ENCODE measurements at regions not wholly inside any gene's neighbourhood (a gene's known extent, or its start where the extent isn't known, plus 50 kb on each side); places are given as distances from the start of the nearest gene placed in this dataset.

DNA sequence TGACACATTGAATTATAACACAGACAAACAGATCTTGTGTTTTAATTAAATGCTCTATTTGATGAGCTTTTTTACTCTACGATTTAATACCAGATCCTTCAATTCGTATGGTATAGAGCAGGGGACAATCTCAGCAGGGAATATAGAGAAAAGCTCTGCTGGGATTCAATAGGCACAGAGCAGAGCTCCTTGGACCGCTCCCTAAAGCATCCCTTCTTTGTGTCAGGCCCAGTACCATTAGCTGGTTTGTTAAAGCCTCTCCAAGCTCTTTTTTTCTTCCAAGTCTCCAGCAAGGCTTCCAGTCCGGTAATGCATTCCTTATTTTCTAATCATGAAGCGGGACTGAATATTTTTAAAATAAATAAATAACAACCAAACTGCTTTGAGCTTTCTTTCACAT lies 466.0 kb downstream of the NR4A2 start:
- in situ Hi-C loops (cut with HindIII; ENCODE audit: low pct_ligation_motif_present, low pct_unique_long_range_greater_than_20kb, low sequenced_read_pairs), result no loop called here
- no peak for DNase-seq

DNA sequence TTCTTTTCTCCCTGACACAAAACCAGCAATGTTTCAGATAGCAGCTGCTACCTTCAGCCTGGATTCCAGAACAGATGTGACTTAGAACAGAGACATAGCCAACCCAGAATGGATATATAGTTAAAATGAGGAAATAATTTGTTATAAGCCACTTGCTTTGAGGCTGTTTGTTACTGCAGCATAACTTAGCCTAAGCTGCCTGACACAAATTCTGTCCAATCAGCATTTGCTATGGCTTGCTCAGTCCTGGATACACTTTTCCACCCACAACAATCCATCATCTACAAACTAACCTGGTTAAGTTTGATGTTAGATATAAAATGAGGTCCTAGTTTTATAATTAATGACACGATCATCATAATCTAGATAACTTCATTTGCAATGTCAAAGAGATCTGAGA lies 480.4 kb downstream of the NR4A2 start:
- DNase-seq, result no peak
- in situ Hi-C loops (cut with HindIII; ENCODE audit: low pct_ligation_motif_present, low pct_unique_long_range_greater_than_20kb, low sequenced_read_pairs), result no loop called here

DNA sequence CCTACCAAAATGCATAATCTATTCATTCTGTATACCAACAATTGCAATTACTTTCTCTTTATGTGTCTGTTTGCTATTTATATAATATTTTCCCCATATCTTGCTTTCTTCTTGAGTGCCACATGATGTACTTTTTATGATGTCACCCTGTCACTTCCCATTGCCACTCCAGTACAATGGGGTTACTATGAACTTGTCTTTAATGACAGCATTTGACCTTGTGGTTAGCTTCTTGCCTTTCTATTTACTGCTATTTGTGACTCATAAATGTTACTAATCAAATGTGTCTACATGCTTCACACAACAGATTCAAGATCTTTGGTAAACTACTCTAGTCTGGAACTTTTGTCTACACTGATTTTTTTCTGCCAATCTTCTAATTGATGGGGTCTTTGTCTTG lies 486.3 kb downstream of the NR4A2 start:
- DNase-seq, result no peak
- in situ Hi-C loops (cut with HindIII; ENCODE audit: low pct_ligation_motif_present, low pct_unique_long_range_greater_than_20kb, low sequenced_read_pairs), result loop anchor here (25.0 kb wide), 1 partner anchor 459 kb away; no protein-coding TSS in a partner anchor

DNA sequence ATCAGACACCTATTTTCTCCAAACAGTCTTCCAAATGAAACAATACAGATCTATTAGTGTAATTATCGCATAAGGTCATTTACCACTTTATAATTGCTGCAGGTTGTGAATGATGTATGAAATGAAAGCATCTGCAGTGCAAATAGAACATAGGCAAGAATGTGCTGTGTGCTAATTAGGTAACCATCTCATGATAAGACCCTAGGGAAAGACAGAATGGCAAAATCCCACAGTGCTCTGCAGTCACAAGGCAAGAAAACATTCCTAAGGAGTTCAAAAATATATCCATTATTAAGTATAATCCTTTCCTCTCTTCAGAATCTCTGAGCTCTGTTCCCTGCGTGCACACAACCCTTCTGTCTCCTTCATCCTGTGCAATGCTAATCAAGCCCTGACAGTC lies 488.1 kb downstream of the NR4A2 start:
- in situ Hi-C loops (cut with HindIII; ENCODE audit: low pct_ligation_motif_present, low pct_unique_long_range_greater_than_20kb, low sequenced_read_pairs), result loop anchor here (25.0 kb wide), 1 partner anchor 457 kb away; no protein-coding TSS in a partner anchor
- DNase-seq, result no peak

DNA sequence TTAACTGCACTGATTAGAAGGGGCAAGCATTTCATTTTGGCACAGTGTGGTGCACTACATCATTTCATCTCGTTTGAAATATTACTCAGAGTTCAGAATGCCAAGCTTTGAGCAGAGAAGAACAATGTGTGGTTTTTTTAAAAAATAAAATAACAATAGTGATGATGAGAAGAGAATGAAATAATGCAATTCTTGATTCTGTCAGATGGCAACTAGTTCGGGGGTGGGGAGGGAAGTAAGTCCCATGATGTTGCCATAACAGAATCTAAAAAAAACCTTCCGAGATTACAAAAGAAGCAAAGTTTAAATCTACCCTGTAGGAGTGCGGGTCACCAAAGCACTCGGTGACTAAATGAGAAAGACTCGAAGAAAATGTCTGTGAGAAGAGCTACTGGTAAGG lies 490.4 kb downstream of the NR4A2 start:
- in situ Hi-C loops (cut with HindIII; ENCODE audit: low pct_ligation_motif_present, low pct_unique_long_range_greater_than_20kb, low sequenced_read_pairs), result loop anchor here (25.0 kb wide), 1 partner anchor 455 kb away; no protein-coding TSS in a partner anchor
- no peak for DNase-seq

DNA sequence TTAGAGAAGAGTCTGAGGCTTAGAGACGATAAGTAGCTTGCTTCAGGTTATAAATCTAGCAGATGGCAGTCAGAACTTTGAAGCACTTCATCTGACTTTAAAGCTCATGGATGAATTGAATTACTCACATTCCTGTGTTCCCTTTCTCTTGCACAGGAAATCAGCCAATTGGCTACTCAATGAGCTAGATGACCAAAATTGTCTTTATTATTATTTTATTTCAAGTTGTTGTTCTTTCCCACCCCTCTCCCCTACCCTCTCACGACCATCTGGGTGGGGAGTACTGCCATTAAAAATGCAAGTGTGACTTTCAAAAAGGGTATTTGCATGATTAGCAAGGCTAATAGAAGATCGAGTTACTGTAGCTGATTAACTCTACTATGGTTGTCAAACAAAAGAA lies 491.1 kb downstream of the NR4A2 start:
- in situ Hi-C loops (cut with HindIII; ENCODE audit: low pct_ligation_motif_present, low pct_unique_long_range_greater_than_20kb, low sequenced_read_pairs), result loop anchor here (25.0 kb wide), 1 partner anchor 454 kb away; no protein-coding TSS in a partner anchor
- DNase-seq, result no peak

DNA sequence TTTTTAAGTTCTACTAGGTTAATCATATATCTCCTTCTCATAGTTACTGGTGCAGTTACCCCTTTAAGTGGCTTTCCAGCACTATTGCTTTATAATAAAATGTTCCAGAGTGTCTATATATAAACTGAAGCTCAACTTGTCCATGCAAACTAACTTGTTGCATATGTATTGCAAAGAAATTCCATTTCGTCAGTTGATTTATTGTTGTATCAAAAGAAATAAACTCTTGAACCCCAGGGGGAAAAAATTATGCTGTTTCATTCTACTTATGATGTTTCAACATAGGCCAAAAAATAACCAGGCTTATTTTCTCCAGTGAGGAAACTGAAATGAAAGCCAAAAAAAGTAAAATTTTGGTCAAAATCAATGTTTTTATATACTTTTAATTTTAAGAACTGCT lies 491.9 kb downstream of the NR4A2 start:
- DNase-seq, result no peak

DNA sequence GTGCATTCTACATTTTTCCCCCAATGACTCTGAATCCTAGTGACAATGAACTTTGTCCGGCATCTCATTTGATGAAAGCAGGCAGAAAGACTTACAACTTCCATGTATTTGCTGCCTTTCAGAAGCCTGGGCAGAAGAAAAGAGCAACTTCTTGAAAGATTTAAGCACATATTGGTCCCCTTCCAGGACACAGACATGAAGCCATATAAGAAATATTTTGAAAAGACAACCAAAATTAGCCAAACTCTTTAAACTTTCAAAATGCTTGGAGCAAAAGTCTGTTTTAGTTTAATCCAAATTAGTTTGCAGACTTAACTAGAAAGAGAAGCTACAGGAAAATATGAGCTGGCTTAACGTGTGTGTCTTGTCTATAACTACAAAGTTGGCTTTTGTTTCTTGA lies 492.5 kb downstream of the NR4A2 start:
- no peak for DNase-seq
- in situ Hi-C loops (cut with HindIII; ENCODE audit: low pct_ligation_motif_present, low pct_unique_long_range_greater_than_20kb, low sequenced_read_pairs), result loop anchor here (25.0 kb wide), 1 partner anchor 453 kb away; no protein-coding TSS in a partner anchor

More for the DNA sequence above, 491.9 kb downstream of the NR4A2 start:
- in situ Hi-C loops (cut with HindIII; ENCODE audit: low pct_ligation_motif_present, low pct_unique_long_range_greater_than_20kb, low sequenced_read_pairs), result loop anchor here (25.0 kb wide), 1 partner anchor 453 kb away; no protein-coding TSS in a partner anchor

DNA sequence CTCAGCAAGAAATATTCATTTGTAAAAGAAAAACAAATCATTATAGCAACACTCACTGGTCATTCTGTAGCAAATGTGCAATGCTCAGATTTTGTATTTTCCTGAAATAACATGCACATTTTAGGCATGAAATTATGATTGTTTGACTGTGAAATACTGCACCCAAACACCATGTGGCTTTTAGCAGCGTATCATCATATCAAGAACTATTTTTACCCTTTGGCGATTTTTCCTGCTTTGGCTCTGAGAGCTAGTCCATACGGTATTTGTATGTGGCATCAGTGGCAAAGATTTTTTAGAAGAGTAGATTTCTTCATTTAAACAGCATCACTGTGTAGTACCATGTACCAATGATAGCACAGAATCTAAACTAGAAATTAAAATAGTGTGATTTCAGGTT lies 493.1 kb downstream of the NR4A2 start:
- DNase-seq, result no peak
- in situ Hi-C loops (cut with HindIII; ENCODE audit: low pct_ligation_motif_present, low pct_unique_long_range_greater_than_20kb, low sequenced_read_pairs), result loop anchor here (25.0 kb wide), 1 partner anchor 452 kb away; no protein-coding TSS in a partner anchor

DNA sequence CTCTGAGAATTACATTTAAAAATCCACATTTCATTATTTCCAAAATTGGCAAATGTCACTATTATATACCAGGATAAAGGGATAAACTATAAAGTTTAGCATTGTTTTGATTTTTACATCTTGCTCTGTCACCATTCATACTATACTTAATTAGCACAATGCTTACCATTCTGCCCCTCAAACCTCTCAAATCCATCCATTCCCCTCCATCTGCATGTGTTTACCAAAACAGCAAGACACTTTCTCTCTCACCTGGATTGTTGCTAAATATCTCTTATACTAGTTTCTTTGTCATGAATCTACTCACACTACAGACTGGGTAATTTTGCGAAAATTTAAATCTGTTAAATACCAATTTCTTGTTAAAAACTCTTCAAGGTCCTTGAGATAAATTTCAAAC lies 496.1 kb downstream of the NR4A2 start:
- in situ Hi-C loops (cut with HindIII; ENCODE audit: low pct_ligation_motif_present, low pct_unique_long_range_greater_than_20kb, low sequenced_read_pairs), result loop anchor here (25.0 kb wide), 1 partner anchor 449 kb away; no protein-coding TSS in a partner anchor
- no peak for DNase-seq

DNA sequence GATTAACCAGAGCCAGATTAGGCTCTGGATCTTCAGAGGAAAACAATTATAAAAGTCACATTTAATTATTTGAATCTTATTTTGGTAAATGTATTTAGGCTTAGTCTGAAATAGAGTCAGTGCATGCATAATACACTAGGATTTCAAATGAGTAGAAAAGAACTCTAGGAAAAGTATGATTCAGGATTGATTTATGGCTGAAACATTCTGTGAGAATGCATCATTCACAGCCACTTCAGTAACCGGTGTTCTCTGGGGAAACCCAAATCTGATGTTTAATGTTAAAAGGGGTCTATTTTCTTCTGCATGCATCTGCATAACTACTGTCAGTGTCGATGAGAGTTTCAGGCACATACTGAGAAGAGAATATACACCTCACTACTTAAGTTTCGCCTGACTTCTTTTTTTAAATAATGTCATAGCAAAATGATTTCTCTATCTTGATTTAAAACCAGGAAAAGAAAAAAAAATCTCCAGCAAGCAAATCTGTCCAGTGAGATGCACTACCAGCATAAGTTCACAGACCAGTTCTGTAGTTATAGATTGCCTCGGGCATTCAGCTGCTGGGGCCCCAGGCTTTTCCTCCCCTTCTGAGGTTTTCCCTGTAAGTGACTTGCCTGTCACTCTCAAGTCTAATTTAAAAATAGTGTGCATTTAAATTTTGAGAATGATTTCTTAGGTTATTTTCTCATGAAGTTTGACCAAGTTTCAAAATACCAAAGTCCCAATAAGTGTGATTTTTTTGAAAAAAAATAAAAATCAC lies 501.5 kb downstream of the NR4A2 start:
- DNase-seq, result no peak
- in situ Hi-C loops (cut with HindIII; ENCODE audit: low pct_ligation_motif_present, low pct_unique_long_range_greater_than_20kb, low sequenced_read_pairs), result loop anchor here (25.0 kb wide), 1 partner anchor 444 kb away; no protein-coding TSS in a partner anchor

DNA sequence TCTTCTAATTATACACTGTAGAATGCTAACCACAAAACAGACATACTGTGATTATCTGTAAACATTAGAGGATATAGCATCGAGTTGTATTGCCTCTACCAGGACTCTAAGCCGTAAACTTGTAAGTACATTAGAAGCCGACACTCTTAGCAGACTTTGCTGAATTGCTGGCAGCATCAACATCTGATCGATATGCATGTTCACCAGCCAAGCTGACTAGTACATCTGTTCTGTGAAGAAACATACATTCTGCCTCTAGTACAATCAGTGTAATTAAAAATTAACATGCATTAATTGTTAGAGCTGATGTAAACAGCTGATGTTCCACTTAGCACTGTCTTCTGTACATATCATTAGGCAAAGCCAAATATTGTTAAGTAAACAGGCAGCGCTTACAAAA lies 502.2 kb downstream of the NR4A2 start:
- DNase-seq, result no peak
- in situ Hi-C loops (cut with HindIII; ENCODE audit: low pct_ligation_motif_present, low pct_unique_long_range_greater_than_20kb, low sequenced_read_pairs), result loop anchor here (25.0 kb wide), 1 partner anchor 443 kb away; no protein-coding TSS in a partner anchor

DNA sequence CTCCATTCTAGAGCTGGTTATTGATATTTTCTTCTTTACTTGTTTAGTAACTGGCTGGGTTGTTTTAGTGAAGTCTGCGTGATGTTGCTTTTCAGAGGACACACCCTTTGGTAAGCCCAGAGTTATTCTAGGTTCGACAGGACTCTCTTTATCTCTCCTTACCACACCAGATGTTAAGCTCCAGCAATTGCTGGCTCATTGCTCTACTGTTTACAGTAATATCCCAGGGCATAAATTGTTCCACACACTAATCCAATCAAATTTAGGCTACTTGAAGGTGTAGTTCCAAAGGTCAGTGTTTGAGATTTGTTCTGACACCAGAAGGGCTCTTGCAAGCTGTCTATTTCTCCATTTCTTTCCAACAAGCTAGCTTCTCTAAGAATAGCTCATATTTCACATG lies 506.6 kb downstream of the NR4A2 start:
- no peak for DNase-seq
- in situ Hi-C loops (cut with HindIII; ENCODE audit: low pct_ligation_motif_present, low pct_unique_long_range_greater_than_20kb, low sequenced_read_pairs), result loop anchor here (25.0 kb wide), 1 partner anchor 439 kb away; no protein-coding TSS in a partner anchor

DNA sequence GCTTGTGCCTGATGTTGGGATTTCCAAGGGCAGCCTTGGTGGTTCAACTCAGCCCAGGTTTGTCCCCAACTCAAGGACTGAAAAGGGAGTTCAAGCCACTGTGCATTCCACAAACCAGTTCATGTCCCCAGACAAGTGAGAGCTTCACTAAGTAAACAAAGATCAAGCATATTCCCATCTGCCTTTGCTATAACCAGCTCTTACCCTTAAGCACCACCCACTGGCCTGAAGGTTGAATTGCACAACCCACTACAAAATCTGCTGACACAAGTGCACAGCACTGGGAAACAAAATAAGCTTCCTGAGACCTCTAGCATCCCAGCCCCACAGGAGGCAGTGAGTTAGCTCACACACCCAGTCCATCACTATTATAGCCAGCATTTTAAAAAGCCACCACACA lies 516.7 kb downstream of the NR4A2 start:
- in situ Hi-C loops (cut with HindIII; ENCODE audit: low pct_ligation_motif_present, low pct_unique_long_range_greater_than_20kb, low sequenced_read_pairs), result no loop called here
- DNase-seq, result peak; percentile 50

DNA sequence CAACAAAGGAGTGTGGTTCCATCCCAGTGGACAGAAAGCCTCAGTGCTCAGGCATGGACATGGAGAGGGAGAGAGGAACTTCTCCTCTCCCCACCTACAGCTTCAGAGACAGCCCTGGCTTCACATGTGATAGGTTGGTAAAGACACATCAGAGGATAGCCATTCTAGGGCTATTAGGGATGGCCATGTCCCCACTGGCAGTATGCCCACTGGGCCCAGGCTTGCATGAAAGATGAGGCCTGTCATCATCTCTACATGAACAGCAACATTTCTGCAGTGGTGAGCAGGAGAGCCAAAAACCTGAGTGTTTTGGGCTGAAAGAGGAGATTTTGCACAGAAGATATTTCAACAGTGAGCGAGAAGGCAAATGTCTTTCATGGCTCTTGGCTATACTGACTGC lies 517.2 kb downstream of the NR4A2 start:
- in situ Hi-C loops (cut with HindIII; ENCODE audit: low pct_ligation_motif_present, low pct_unique_long_range_greater_than_20kb, low sequenced_read_pairs), result no loop called here
- no peak for DNase-seq

DNA sequence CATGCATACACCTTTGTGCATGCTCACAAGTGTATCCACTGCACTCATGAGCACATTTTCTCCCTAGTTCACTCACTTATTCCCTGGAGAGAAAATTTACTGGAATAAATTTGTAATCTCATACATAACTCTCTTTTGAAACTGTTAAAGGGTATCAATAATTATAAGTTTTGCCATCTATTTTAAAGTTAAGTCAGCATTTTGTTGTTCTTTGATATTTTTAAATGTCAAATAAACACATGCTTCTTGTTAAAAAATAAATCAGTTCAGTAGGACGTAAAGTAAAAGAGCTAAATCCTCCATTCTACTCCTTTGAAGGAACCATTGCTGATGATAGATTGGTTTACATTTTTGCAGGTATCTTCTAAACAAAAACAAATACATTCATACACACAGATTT lies 522.1 kb downstream of the NR4A2 start:
- in situ Hi-C loops (cut with HindIII; ENCODE audit: low pct_ligation_motif_present, low pct_unique_long_range_greater_than_20kb, low sequenced_read_pairs), result no loop called here
- no peak for DNase-seq

DNA sequence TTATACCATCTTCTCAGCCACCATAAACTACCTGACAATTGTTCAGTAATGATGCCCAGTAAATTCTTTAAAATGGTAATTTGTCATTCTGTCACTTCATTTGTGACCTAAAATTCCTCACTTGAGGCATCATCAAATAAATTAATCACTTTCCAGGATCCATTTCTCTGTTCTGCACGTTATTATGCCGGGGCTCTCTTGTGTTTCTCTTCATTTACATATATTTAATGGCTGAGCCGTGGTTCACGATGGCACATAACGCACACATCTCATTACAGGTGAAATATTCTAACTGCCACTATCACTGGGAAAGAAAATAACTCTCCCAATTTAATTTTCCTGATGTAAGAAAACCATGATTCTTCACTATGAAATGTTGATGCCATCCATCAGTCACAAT lies 529.6 kb downstream of the NR4A2 start:
- DNase-seq, result no peak
- in situ Hi-C loops (cut with HindIII; ENCODE audit: low pct_ligation_motif_present, low pct_unique_long_range_greater_than_20kb, low sequenced_read_pairs), result no loop called here

DNA sequence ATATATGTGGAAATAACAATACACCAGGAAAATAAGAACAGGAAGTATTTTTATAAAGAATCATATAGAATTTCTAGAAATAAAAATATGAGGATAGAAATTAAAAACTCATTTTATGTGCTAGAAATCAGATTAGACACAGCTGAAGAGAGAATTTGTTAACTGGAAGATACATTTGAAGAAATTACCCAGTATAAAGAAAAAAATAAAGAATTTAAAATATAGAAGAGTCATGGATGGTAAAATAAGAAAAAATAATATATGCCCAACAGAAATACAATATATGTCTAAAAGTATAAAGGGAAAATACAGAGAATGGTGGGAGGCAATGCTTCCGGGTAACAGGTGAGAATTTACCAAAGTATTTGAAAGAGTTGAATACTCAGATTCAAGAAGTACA lies 539.9 kb downstream of the NR4A2 start:
- DNase-seq, result no peak

DNA sequence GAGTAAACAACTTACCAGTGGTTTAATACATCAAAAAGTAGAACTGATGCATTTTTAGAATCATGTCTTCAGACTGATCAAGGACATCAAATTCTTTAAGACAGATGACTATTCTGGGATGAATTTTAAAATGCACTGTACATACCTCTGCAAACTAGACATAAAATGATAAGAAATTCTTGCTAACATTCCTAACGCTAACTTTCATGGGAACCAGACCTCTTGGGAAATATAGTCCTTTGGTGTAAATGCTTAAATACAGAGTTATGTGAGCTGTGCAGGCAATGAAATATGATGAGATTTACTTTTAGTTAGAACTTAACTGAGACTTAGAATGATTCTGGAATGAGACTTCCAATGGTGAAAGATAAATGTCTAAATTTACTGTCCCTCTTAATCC lies 562.0 kb downstream of the NR4A2 start:
- in situ Hi-C loops (cut with HindIII; ENCODE audit: low pct_ligation_motif_present, low pct_unique_long_range_greater_than_20kb, low sequenced_read_pairs), result no loop called here
- no peak for DNase-seq

More for the DNA sequence above, 539.9 kb downstream of the NR4A2 start:
- in situ Hi-C loops (cut with HindIII; ENCODE audit: low pct_ligation_motif_present, low pct_unique_long_range_greater_than_20kb, low sequenced_read_pairs), result no loop called here

All from ACHN (cell line).